ENCODE measurements at regions not wholly inside any gene's neighbourhood (a gene's known extent, or its start where the extent isn't known, plus 50 kb on each side); places are given as distances from the start of the nearest gene placed in this dataset.

GRCh38 chr4:52288212-52288855 is 237.2 kb downstream of the SPATA18 start:
- in situ Hi-C loops (cut with HindIII; ENCODE audit: low sequenced_read_pairs): no loop called here
- no peak overlapping the region for H3K4me3 ChIP-seq (ENCODE audit: low read depth, low read length)
- no peak for DNase-seq (ENCODE audit: low read depth, low spot score)
- no peak for TF ChIP-seq CTCF (IDR thresholded peaks at IDR 0.05; ENCODE audit: low read depth, low read length)

GRCh38 chr4:52290466-52290865 is 239.4 kb downstream of the SPATA18 start:
- TF ChIP-seq CTCF (IDR thresholded peaks at IDR 0.05; ENCODE audit: low read depth, low read length): no peak
- in situ Hi-C loops (cut with HindIII; ENCODE audit: low sequenced_read_pairs): no loop called here
- DNase-seq (ENCODE audit: low read depth, low spot score): no peak
- H3K4me3 ChIP-seq (ENCODE audit: low read depth, low read length): no peak overlapping the region

- no peak overlapping the region for H3K4me3 ChIP-seq (ENCODE audit: low read depth, low read length)
- TF ChIP-seq CTCF (IDR thresholded peaks at IDR 0.05; ENCODE audit: low read depth, low read length): no peak
- in situ Hi-C loops (cut with HindIII; ENCODE audit: low sequenced_read_pairs): no loop called here
- DNase-seq (ENCODE audit: low read depth, low spot score): no peak
Observed at GRCh38 chr4:52292245-52292644, 241.1 kb downstream of the SPATA18 start.

- in situ Hi-C loops (cut with HindIII; ENCODE audit: low sequenced_read_pairs): no loop called here
- TF ChIP-seq CTCF (IDR thresholded peaks at IDR 0.05; ENCODE audit: low read depth, low read length): no peak
- DNase-seq (ENCODE audit: low read depth, low spot score): no peak
- H3K4me3 ChIP-seq (ENCODE audit: low read depth, low read length): no peak overlapping the region
Observed at GRCh38 chr4:52296341-52296740, 245.2 kb downstream of the SPATA18 start.

- TF ChIP-seq CTCF (IDR thresholded peaks at IDR 0.05; ENCODE audit: low read depth, low read length): no peak
- no peak for DNase-seq (ENCODE audit: low read depth, low spot score)
- H3K4me3 ChIP-seq (ENCODE audit: low read depth, low read length): no peak overlapping the region
- in situ Hi-C loops (cut with HindIII; ENCODE audit: low sequenced_read_pairs): no loop called here
Observed at GRCh38 chr4:52298444-52298843, 247.3 kb downstream of the SPATA18 start.

- DNase-seq (ENCODE audit: low read depth, low spot score): no peak
Observed at GRCh38 chr4:52299120-52299519, 248.0 kb downstream of the SPATA18 start.

More at GRCh38 chr4:52299120-52299519, 248.0 kb downstream of the SPATA18 start:
- no peak overlapping the region for H3K4me3 ChIP-seq (ENCODE audit: low read depth, low read length)
- no peak for TF ChIP-seq CTCF (IDR thresholded peaks at IDR 0.05; ENCODE audit: low read depth, low read length)
- in situ Hi-C loops (cut with HindIII; ENCODE audit: low sequenced_read_pairs): no loop called here

Data from astrocyte of the spinal cord (primary cell).